ENCODE measurements at regions not wholly inside any gene's neighbourhood (a gene's known extent, or its start where the extent isn't known, plus 50 kb on each side); places are given as distances from the start of the nearest gene placed in this dataset.
"Not testable (repeated sequence)": the region's sequence is repeated elsewhere in the genome, so short reads cannot be mapped to it uniquely, and the experiment has no call there.

- no peaks in the 10 kb centered on the region for H3K27me3 ChIP-seq
- TF ChIP-seq POLR2A (IDR thresholded peaks at IDR 0.05) (no peak), CTCF (IDR thresholded peaks at IDR 0.05) (no peak)
- no peaks in the 10 kb centered on the region for H3K36me3 ChIP-seq
- H3K4me1 ChIP-seq, result no peaks in the 10 kb centered on the region
- H3K9me3 ChIP-seq, result no peaks in the 10 kb centered on the region
- no peak overlapping the region for H3K27ac ChIP-seq
- intact Hi-C loops (cut with DNase I), result no loop called here
- H3K4me3 ChIP-seq (replicated peaks in 1 of 3), result no peak overlapping the region
- 50 to 66% methylated on average over 2 of the region's 2 CpGs for WGBS, 2 donors
- DNase-seq, result no peak
Measured at GRCh38 chr2:209253544-209253943, 170.3 kb upstream of the MAP2 start.

GRCh38 chr2:209259767-209260166 lies 164.1 kb upstream of the MAP2 start:
- Histone ChIP-seq H3K9me3 (no peaks in the 10 kb centered on the region), H3K27ac (no peak overlapping the region), H3K36me3 (no peaks in the 10 kb centered on the region), H3K4me1 (no peaks in the 10 kb centered on the region), H3K4me3 (replicated peaks in 1 of 3) (no peak overlapping the region), H3K27me3 (no peaks in the 10 kb centered on the region)
- intact Hi-C loops (cut with DNase I), result no loop called here
- 96 to 97% methylated on average over 7 of the region's 7 CpGs for WGBS, 2 donors
- no peak for DNase-seq
- no peak for TF ChIP-seq CTCF (IDR thresholded peaks at IDR 0.05)
- no peak for TF ChIP-seq POLR2A (IDR thresholded peaks at IDR 0.05)

- no peak overlapping the region for H3K4me3 ChIP-seq (replicated peaks in 1 of 3)
- no peaks in the 10 kb centered on the region for H3K27me3 ChIP-seq
- no peak for DNase-seq
- TF ChIP-seq CTCF (IDR thresholded peaks at IDR 0.05), result no peak
- no peaks in the 10 kb centered on the region for H3K4me1 ChIP-seq
- H3K9me3 ChIP-seq, result no peaks in the 10 kb centered on the region
- intact Hi-C loops (cut with DNase I), result no loop called here
- WGBS, 2 donors, result 94 to 97% methylated on average over 5 of the region's 5 CpGs
- H3K36me3 ChIP-seq, result no peaks in the 10 kb centered on the region
- H3K27ac ChIP-seq, result no peak overlapping the region
Measured at GRCh38 chr2:209260281-209260680, 163.6 kb upstream of the MAP2 start.

- not testable (repeated sequence) for H3K9me3 ChIP-seq, H3K27me3 ChIP-seq
- WGBS, 2 donors, result 83% methylated on average over 16 of the region's 16 CpGs
Measured at GRCh38 chr2:209261366-209262053, 162.3 kb upstream of the MAP2 start.

GRCh38 chr2:209269024-209269423 lies 154.8 kb upstream of the MAP2 start:
- TF ChIP-seq CTCF (IDR thresholded peaks at IDR 0.05) (no peak), POLR2A (IDR thresholded peaks at IDR 0.05) (no peak)
- H3K27ac ChIP-seq, result no peak overlapping the region
- no peaks in the 10 kb centered on the region for H3K36me3 ChIP-seq
- intact Hi-C loops (cut with DNase I), result no loop called here
- no peaks in the 10 kb centered on the region for H3K9me3 ChIP-seq
- 69 to 71% methylated on average over 2 of the region's 2 CpGs for WGBS, 2 donors
- no peaks in the 10 kb centered on the region for H3K27me3 ChIP-seq
- H3K4me3 ChIP-seq (replicated peaks in 1 of 3), result no peak overlapping the region
- H3K4me1 ChIP-seq, result no peaks in the 10 kb centered on the region
- no peak for DNase-seq

More at GRCh38 chr2:209261366-209262053, 162.3 kb upstream of the MAP2 start:
- H3K4me3 ChIP-seq (replicated peaks in 1 of 3); intact Hi-C loops (cut with DNase I); H3K4me1 ChIP-seq; H3K27ac ChIP-seq; H3K36me3 ChIP-seq; DNase-seq: not testable (repeated sequence)
